ENCODE measurements at regions not wholly inside any gene's neighbourhood (a gene's known extent, or its start where the extent isn't known, plus 50 kb on each side); places are given as distances from the start of the nearest gene placed in this dataset.

- Histone ChIP-seq H3K9me3 (ENCODE audit: control insufficient read depth in 2 of 2, insufficient read depth in 1 of 2, low read length in 1 of 2) (no peaks in the 10 kb centered on the region), H3K27me3 (ENCODE audit: control insufficient read depth in 2 of 2, insufficient read depth in 1 of 2, low read length in 1 of 2) (no peaks in the 10 kb centered on the region), H3K27ac (ENCODE audit: low read depth in 1 of 2, low read length in 1 of 2) (no peak overlapping the region), H3K4me3 (ENCODE audit: low read length in 2 of 2) (no peak overlapping the region), H3K36me3 (ENCODE audit: control insufficient read depth in 2 of 2, insufficient read depth in 2 of 2, low read length in 1 of 2) (no peaks in the 10 kb centered on the region), H3K4me1 (ENCODE audit: control insufficient read depth in 2 of 2, insufficient read depth in 2 of 2, low read length in 2 of 2) (no peaks in the 10 kb centered on the region)
- no peak for DNase-seq (ENCODE audit: low read depth in 6 of 9, low spot score in 9 of 9)
- 87% methylated on average over 7 of the region's 7 CpGs for WGBS
These were observed 270.5 kb upstream of the CADM1 start for GRCh38 chr11:115774756-115775155.

DNA sequence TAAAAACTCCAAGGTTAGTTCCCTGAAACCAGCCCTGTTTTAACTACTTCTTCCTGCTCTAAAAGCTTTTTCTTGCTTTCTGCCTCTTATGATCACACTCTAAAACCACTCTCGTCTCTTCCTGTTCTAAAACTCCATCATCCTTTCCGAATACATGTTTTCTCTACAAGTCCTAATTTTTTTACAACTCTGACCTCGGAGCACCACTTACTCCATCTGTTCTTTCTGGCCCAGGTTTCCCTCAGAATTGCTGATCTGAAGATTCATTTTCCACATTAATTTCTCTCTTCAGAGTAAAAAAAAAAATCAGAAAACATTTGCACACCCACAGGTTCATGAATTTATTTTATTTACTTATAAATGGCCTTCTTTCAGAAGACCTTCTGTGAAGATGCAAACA lies 265.7 kb upstream of the CADM1 start:
- 88% methylated on average over 3 of the region's 3 CpGs for WGBS
- no peaks in the 10 kb centered on the region for H3K9me3 ChIP-seq (ENCODE audit: control insufficient read depth in 2 of 2, insufficient read depth in 1 of 2, low read length in 1 of 2)
- no peaks in the 10 kb centered on the region for H3K4me1 ChIP-seq (ENCODE audit: control insufficient read depth in 2 of 2, insufficient read depth in 2 of 2, low read length in 2 of 2)
- H3K4me3 ChIP-seq (ENCODE audit: low read length in 2 of 2), result no peak overlapping the region
- H3K27ac ChIP-seq (ENCODE audit: low read depth in 1 of 2, low read length in 1 of 2), result no peak overlapping the region
- H3K27me3 ChIP-seq (ENCODE audit: control insufficient read depth in 2 of 2, insufficient read depth in 1 of 2, low read length in 1 of 2), result no peaks in the 10 kb centered on the region
- DNase-seq (ENCODE audit: low read depth in 6 of 9, low spot score in 9 of 9), result no peak
- no peaks in the 10 kb centered on the region for H3K36me3 ChIP-seq (ENCODE audit: control insufficient read depth in 2 of 2, insufficient read depth in 2 of 2, low read length in 1 of 2)

DNA sequence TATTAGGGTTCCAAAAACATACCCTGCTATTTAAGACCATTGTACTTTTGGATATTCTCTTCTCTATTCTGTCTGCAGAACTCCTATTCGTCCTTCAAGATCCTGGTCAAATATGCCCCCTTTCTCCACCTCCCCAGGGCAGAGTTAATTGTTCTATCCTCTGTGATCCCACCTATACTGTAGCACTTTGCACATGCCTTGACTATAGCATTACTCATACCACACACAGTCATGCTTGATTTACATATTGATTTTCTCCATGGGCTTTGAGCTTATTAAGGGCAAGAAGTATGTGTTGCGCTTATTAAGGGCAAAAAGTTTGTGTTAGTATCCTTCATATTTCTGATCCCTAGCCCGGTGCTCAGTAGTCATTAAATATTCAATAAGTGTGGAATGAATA lies 263.7 kb upstream of the CADM1 start:
- Histone ChIP-seq H3K4me3 (ENCODE audit: low read length in 2 of 2) (no peak overlapping the region), H3K4me1 (ENCODE audit: control insufficient read depth in 2 of 2, insufficient read depth in 2 of 2, low read length in 2 of 2) (no peaks in the 10 kb centered on the region), H3K36me3 (ENCODE audit: control insufficient read depth in 2 of 2, insufficient read depth in 2 of 2, low read length in 1 of 2) (no peaks in the 10 kb centered on the region), H3K27me3 (ENCODE audit: control insufficient read depth in 2 of 2, insufficient read depth in 1 of 2, low read length in 1 of 2) (no peaks in the 10 kb centered on the region), H3K9me3 (ENCODE audit: control insufficient read depth in 2 of 2, insufficient read depth in 1 of 2, low read length in 1 of 2) (no peaks in the 10 kb centered on the region), H3K27ac (ENCODE audit: low read depth in 1 of 2, low read length in 1 of 2) (no peak overlapping the region)
- WGBS, result 90% methylated on average over 3 of the region's 3 CpGs
- no peak for DNase-seq (ENCODE audit: low read depth in 6 of 9, low spot score in 9 of 9)

DNA sequence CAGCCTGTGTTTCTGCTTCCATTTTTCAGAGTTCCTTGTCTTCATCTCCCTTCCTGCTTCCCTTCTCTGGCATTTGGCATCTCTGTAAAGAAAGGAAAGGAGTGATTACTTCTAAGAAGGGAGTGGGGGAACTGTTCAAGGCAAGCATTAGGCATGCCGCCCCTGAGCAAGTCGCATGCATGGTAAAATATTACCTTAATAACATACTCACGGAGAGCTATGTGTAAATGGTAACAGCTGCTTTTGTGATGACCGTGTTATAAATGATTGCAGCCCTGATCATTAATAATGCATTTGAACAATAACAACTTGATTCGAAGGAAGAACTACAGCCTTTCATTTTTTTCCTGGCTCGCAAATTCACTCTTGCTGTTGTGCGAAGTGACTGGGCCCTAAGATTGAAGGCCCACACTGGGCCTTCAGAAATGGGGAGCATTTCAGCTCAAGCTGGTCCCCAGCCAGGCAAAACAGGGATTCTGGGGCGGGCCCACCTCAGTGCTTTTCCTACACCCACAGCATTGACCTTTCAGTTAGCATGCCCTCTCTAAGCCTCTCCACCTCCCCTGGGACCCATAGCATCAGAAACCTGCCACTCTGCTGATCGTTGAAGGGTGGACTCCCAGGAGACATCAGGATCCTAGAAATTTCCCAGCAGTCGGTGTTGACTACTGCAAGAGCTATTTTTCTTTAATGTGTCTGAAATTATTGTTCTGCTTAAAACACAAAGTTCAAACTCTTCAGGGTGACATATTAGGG lies 263.0 kb upstream of the CADM1 start:
- WGBS, result 91% methylated on average over 10 of the region's 10 CpGs
- H3K27ac ChIP-seq (ENCODE audit: low read depth in 1 of 2, low read length in 1 of 2), result no peak overlapping the region

GRCh38 chr11:115766561-115766960 lies 262.3 kb upstream of the CADM1 start:
- H3K9me3 ChIP-seq (ENCODE audit: control insufficient read depth in 2 of 2, insufficient read depth in 1 of 2, low read length in 1 of 2), result no peaks in the 10 kb centered on the region
- no peaks in the 10 kb centered on the region for H3K4me1 ChIP-seq (ENCODE audit: control insufficient read depth in 2 of 2, insufficient read depth in 2 of 2, low read length in 2 of 2)
- H3K4me3 ChIP-seq (ENCODE audit: low read length in 2 of 2), result no peak overlapping the region
- no peak for DNase-seq (ENCODE audit: low read depth in 6 of 9, low spot score in 9 of 9)
- H3K27me3 ChIP-seq (ENCODE audit: control insufficient read depth in 2 of 2, insufficient read depth in 1 of 2, low read length in 1 of 2), result peaks cover 0 to 4% of the 10 kb centered on the region in 2 donors
- no peaks in the 10 kb centered on the region for H3K36me3 ChIP-seq (ENCODE audit: control insufficient read depth in 2 of 2, insufficient read depth in 2 of 2, low read length in 1 of 2)
- H3K27ac ChIP-seq (ENCODE audit: low read depth in 1 of 2, low read length in 1 of 2), result no peak overlapping the region
- WGBS, result 86% methylated on average over 4 of the region's 4 CpGs

More for the DNA sequence above, 263.0 kb upstream of the CADM1 start:
- no peaks in the 10 kb centered on the region for H3K4me1 ChIP-seq (ENCODE audit: control insufficient read depth in 2 of 2, insufficient read depth in 2 of 2, low read length in 2 of 2)
- H3K27me3 ChIP-seq (ENCODE audit: control insufficient read depth in 2 of 2, insufficient read depth in 1 of 2, low read length in 1 of 2), result no peaks in the 10 kb centered on the region
- no peak overlapping the region for H3K4me3 ChIP-seq (ENCODE audit: low read length in 2 of 2)
- no peak for DNase-seq (ENCODE audit: low read depth in 6 of 9, low spot score in 9 of 9)
- no peaks in the 10 kb centered on the region for H3K9me3 ChIP-seq (ENCODE audit: control insufficient read depth in 2 of 2, insufficient read depth in 1 of 2, low read length in 1 of 2)
- H3K36me3 ChIP-seq (ENCODE audit: control insufficient read depth in 2 of 2, insufficient read depth in 2 of 2, low read length in 1 of 2), result no peaks in the 10 kb centered on the region

DNA sequence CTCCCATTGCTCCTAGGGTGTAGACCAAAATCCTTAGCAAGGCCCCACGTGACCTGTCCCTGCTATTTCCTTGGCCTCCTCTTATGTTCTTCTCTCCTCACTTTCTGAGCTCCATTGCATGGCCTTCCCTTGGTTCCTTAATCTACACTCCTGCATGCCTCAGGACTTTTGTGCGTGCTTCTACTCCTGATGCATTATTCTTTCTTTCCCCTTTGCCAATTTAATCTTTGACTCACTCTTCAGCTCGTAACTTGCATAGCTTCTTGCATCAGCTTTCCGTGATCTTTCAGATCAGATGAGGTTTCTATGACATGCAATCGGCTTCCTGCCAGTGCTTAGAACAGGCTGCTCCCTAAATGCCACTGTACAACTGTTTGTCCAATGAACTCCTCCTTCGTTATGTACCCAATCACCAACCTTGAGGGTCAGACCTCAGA lies 261.6 kb upstream of the CADM1 start:
- H3K4me3 ChIP-seq (ENCODE audit: low read length in 2 of 2), result no peak overlapping the region
- H3K36me3 ChIP-seq (ENCODE audit: control insufficient read depth in 2 of 2, insufficient read depth in 2 of 2, low read length in 1 of 2), result no peaks in the 10 kb centered on the region
- H3K27me3 ChIP-seq (ENCODE audit: control insufficient read depth in 2 of 2, insufficient read depth in 1 of 2, low read length in 1 of 2), result peaks cover 0 to 11% of the 10 kb centered on the region in 2 donors
- H3K27ac ChIP-seq (ENCODE audit: low read depth in 1 of 2, low read length in 1 of 2), result no peak overlapping the region
- 87% methylated on average over 6 of the region's 6 CpGs for WGBS
- no peaks in the 10 kb centered on the region for H3K4me1 ChIP-seq (ENCODE audit: control insufficient read depth in 2 of 2, insufficient read depth in 2 of 2, low read length in 2 of 2)
- no peak for DNase-seq (ENCODE audit: low read depth in 6 of 9, low spot score in 9 of 9)
- H3K9me3 ChIP-seq (ENCODE audit: control insufficient read depth in 2 of 2, insufficient read depth in 1 of 2, low read length in 1 of 2), result no peaks in the 10 kb centered on the region

GRCh38 chr11:115764176-115764575 lies 260.0 kb upstream of the CADM1 start:
- Histone ChIP-seq H3K36me3 (ENCODE audit: control insufficient read depth in 2 of 2, insufficient read depth in 2 of 2, low read length in 1 of 2) (no peaks in the 10 kb centered on the region), H3K4me1 (ENCODE audit: control insufficient read depth in 2 of 2, insufficient read depth in 2 of 2, low read length in 2 of 2) (no peaks in the 10 kb centered on the region), H3K4me3 (ENCODE audit: low read length in 2 of 2) (no peak overlapping the region), H3K9me3 (ENCODE audit: control insufficient read depth in 2 of 2, insufficient read depth in 1 of 2, low read length in 1 of 2) (no peaks in the 10 kb centered on the region), H3K27ac (ENCODE audit: low read depth in 1 of 2, low read length in 1 of 2) (no peak overlapping the region), H3K27me3 (ENCODE audit: control insufficient read depth in 2 of 2, insufficient read depth in 1 of 2, low read length in 1 of 2) (peaks cover 13 to 27% of the 10 kb centered on the region in 2 donors)
- 64% methylated on average over 7 of the region's 7 CpGs for WGBS
- no peak for DNase-seq (ENCODE audit: low read depth in 6 of 9, low spot score in 9 of 9)

- H3K4me3 ChIP-seq (ENCODE audit: low read length in 2 of 2), result no peak overlapping the region
- H3K9me3 ChIP-seq (ENCODE audit: control insufficient read depth in 2 of 2, insufficient read depth in 1 of 2, low read length in 1 of 2), result no peaks in the 10 kb centered on the region
- no peaks in the 10 kb centered on the region for H3K4me1 ChIP-seq (ENCODE audit: control insufficient read depth in 2 of 2, insufficient read depth in 2 of 2, low read length in 2 of 2)
- no peak overlapping the region for H3K27ac ChIP-seq (ENCODE audit: low read depth in 1 of 2, low read length in 1 of 2)
- no peak for DNase-seq (ENCODE audit: low read depth in 6 of 9, low spot score in 9 of 9)
- no peaks in the 10 kb centered on the region for H3K36me3 ChIP-seq (ENCODE audit: control insufficient read depth in 2 of 2, insufficient read depth in 2 of 2, low read length in 1 of 2)
- 86% methylated on average over 1 of the region's 1 CpG for WGBS
- peaks cover 20 to 39% of the 10 kb centered on the region in 2 donors for H3K27me3 ChIP-seq (ENCODE audit: control insufficient read depth in 2 of 2, insufficient read depth in 1 of 2, low read length in 1 of 2)
These were observed 257.6 kb upstream of the CADM1 start for GRCh38 chr11:115761817-115762216.

- Histone ChIP-seq H3K4me3 (ENCODE audit: low read length in 2 of 2) (no peak overlapping the region), H3K27me3 (ENCODE audit: control insufficient read depth in 2 of 2, insufficient read depth in 1 of 2, low read length in 1 of 2) (peaks cover 20 to 39% of the 10 kb centered on the region in 2 donors), H3K9me3 (ENCODE audit: control insufficient read depth in 2 of 2, insufficient read depth in 1 of 2, low read length in 1 of 2) (no peaks in the 10 kb centered on the region), H3K4me1 (ENCODE audit: control insufficient read depth in 2 of 2, insufficient read depth in 2 of 2, low read length in 2 of 2) (no peaks in the 10 kb centered on the region), H3K36me3 (ENCODE audit: control insufficient read depth in 2 of 2, insufficient read depth in 2 of 2, low read length in 1 of 2) (no peaks in the 10 kb centered on the region), H3K27ac (ENCODE audit: low read depth in 1 of 2, low read length in 1 of 2) (no peak overlapping the region)
- no peak for DNase-seq (ENCODE audit: low read depth in 6 of 9, low spot score in 9 of 9)
- WGBS, result 92% methylated on average over 1 of the region's 1 CpG
These were observed 257.1 kb upstream of the CADM1 start for GRCh38 chr11:115761348-115761747.

All from thymus (tissue), 11 donors.